Neural crest cell (in vitro differentiated cells): ENCODE measurements at regions not wholly inside any gene's neighbourhood (a gene's known extent, or its start where the extent isn't known, plus 50 kb on each side); places are given as distances from the start of the nearest gene placed in this dataset.

ENCODE experiments used
- DNase-seq: peaks from one replicate; pipeline ENCODE4 v3.0.0; 2021; ENCODE audit warnings: low read depth, mixed read lengths, low spot score
- H3K27ac Mint-ChIP-seq: one replicate; pipeline ENCODE4 v1.8.0; 2021; ENCODE audit warnings: mild to moderate bottlenecking, mixed read lengths; ENCODE audit not compliant: unreplicated experiment
- H3K27me3 Mint-ChIP-seq: 2 replicates; pipeline ENCODE4 v1.8.0; 2021; ENCODE audit warnings: low read depth, mild to moderate bottlenecking, mixed read lengths
- H3K36me3 Mint-ChIP-seq: 2 replicates; pipeline ENCODE4 v1.8.0; 2021; ENCODE audit warnings: low read depth, mild to moderate bottlenecking, mixed read lengths
- H3K4me1 Mint-ChIP-seq: 2 replicates; pipeline ENCODE4 v1.8.0; 2021; ENCODE audit warnings: mixed read lengths
- H3K4me3 Mint-ChIP-seq: one replicate; pipeline ENCODE4 v1.8.0; 2021; ENCODE audit warnings: mild to moderate bottlenecking, mixed read lengths
- H3K9me3 Mint-ChIP-seq: 2 replicates; pipeline ENCODE4 v1.8.0; 2021; ENCODE audit warnings: mixed read lengths
- CTCF ChIP-seq: fragments of 200-600 bp; sonication (generic); conservative IDR thresholded peaks from 2 replicates; pipeline ENCODE4 v1.5.0; 2021; ENCODE audit warnings: antibody characterized with exemption, mild to moderate bottlenecking

- no peak for TF ChIP-seq CTCF
- Mint-ChIP-seq H3K9me3 (peaks cover 5% of the 10 kb centered on the region), H3K36me3 (no peaks in the 10 kb centered on the region), H3K27me3 (no peaks in the 10 kb centered on the region), H3K4me3 (no peak overlapping the region), H3K4me1 (no peaks in the 10 kb centered on the region), H3K27ac (no peak overlapping the region)
- no peak for DNase-seq
Observed at GRCh38 chr7:46715579-46715978, 794.5 kb upstream of the IGFBP3 start.

GRCh38 chr7:46714904-46715303, 793.8 kb upstream of the IGFBP3 start:
- no peak overlapping the region for H3K27ac Mint-ChIP-seq
- no peaks in the 10 kb centered on the region for H3K36me3 Mint-ChIP-seq
- no peak overlapping the region for H3K4me3 Mint-ChIP-seq
- DNase-seq, result no peak
- H3K27me3 Mint-ChIP-seq, result no peaks in the 10 kb centered on the region
- no peaks in the 10 kb centered on the region for H3K4me1 Mint-ChIP-seq
- TF ChIP-seq CTCF, result no peak
- H3K9me3 Mint-ChIP-seq, result no peaks in the 10 kb centered on the region

- no peak for TF ChIP-seq CTCF
- DNase-seq, result no peak
- H3K4me3 Mint-ChIP-seq, result no peak overlapping the region
- no peak overlapping the region for H3K27ac Mint-ChIP-seq
- H3K4me1 Mint-ChIP-seq, result no peaks in the 10 kb centered on the region
- no peaks in the 10 kb centered on the region for H3K36me3 Mint-ChIP-seq
- no peaks in the 10 kb centered on the region for H3K9me3 Mint-ChIP-seq
- no peaks in the 10 kb centered on the region for H3K27me3 Mint-ChIP-seq
Observed at GRCh38 chr7:46713868-46714596, 793.0 kb upstream of the IGFBP3 start.

GRCh38 chr7:46710927-46711326, 789.9 kb upstream of the IGFBP3 start:
- TF ChIP-seq CTCF, result no peak
- Mint-ChIP-seq H3K4me1 (peaks cover 5% of the 10 kb centered on the region), H3K27me3 (no peaks in the 10 kb centered on the region), H3K4me3 (no peak overlapping the region), H3K36me3 (no peaks in the 10 kb centered on the region), H3K27ac (no peak overlapping the region), H3K9me3 (no peaks in the 10 kb centered on the region)
- DNase-seq, result no peak

- no peak for DNase-seq
- H3K4me3 Mint-ChIP-seq, result no peak overlapping the region
- no peaks in the 10 kb centered on the region for H3K36me3 Mint-ChIP-seq
- H3K27ac Mint-ChIP-seq, result no peak overlapping the region
- peaks cover 5% of the 10 kb centered on the region for H3K4me1 Mint-ChIP-seq
- no peak for TF ChIP-seq CTCF
- H3K9me3 Mint-ChIP-seq, result no peaks in the 10 kb centered on the region
- H3K27me3 Mint-ChIP-seq, result no peaks in the 10 kb centered on the region
Observed at GRCh38 chr7:46707973-46708372, 786.9 kb upstream of the IGFBP3 start.
